Brain microvascular endothelial cell (primary cell): ENCODE measurements at regions not wholly inside any gene's neighbourhood (a gene's known extent, or its start where the extent isn't known, plus 50 kb on each side); places are given as distances from the start of the nearest gene placed in this dataset.

ENCODE experiments used
- DNase-seq: peaks from one replicate; pipeline ENCODE4 v3.0.0-alpha.2; 2020
- H3K27ac ChIP-seq: fragments of 250-450 bp; sonication (Bioruptor Pico); 2 replicates; pipeline ENCODE4 v1.5.1; 2020; ENCODE audit warnings: mild to moderate bottlenecking, moderate library complexity
- H3K27me3 ChIP-seq: fragments of 250-450 bp; sonication (Bioruptor Pico); replicated peaks from 2 replicates; pipeline ENCODE4 v1.5.1; 2020; ENCODE audit warnings: mild to moderate bottlenecking
- H3K36me3 ChIP-seq: fragments of 250-450 bp; sonication (Bioruptor Pico); replicated peaks from 2 replicates; pipeline ENCODE4 v1.5.1; 2020; ENCODE audit warnings: mild to moderate bottlenecking
- H3K4me3 ChIP-seq: 2 replicates; pipeline ENCODE4 v1.5.1; 2011; ENCODE audit warnings: low read depth, mild to moderate bottlenecking, control low read depth, low read length, moderate library complexity
- CTCF ChIP-seq: IDR thresholded peaks from 2 replicates; pipeline ENCODE4 v1.5.1; 2011; ENCODE audit warnings: low read depth, mild to moderate bottlenecking, moderate library complexity, low read length, control low read depth, inconsistent platforms; ENCODE audit errors: missing control alignments
- in situ Hi-C: cut with HindIII; loops from 2 replicates; pipeline ENCODE4 v1.10.0; 2017; ENCODE audit warnings: low sequenced_read_pairs, low pct_ligation_motif_present

GRCh38 chr19:46958532-46958931, 61.1 kb upstream of the NPAS1 start:
- DNase-seq, result peak; percentile 72
- Histone ChIP-seq H3K36me3 (peaks cover 2% of the 10 kb centered on the region), H3K27ac (peak overlapping the region; percentile 81), H3K27me3 (no peaks in the 10 kb centered on the region), H3K4me3 (no peak overlapping the region)
- no peak for TF ChIP-seq CTCF
- in situ Hi-C loops, result loop anchor here (25.0 kb wide), 1 partner anchor 96 kb away; the partner anchor contains the start of genes AP2S1 and ARHGAP35

- in situ Hi-C loops, result loop anchor here (25.0 kb wide), 1 partner anchor 98 kb away; the partner anchor contains the start of genes AP2S1 and ARHGAP35
- Histone ChIP-seq H3K27me3 (no peaks in the 10 kb centered on the region), H3K4me3 (no peak overlapping the region), H3K36me3 (no peaks in the 10 kb centered on the region), H3K27ac (peak overlapping the region; percentile 81)
- no peak for DNase-seq
- TF ChIP-seq CTCF, result no peak
Measured at GRCh38 chr19:46959894-46960556, 59.6 kb upstream of the NPAS1 start.

GRCh38 chr19:46962030-46962570, 57.5 kb upstream of the NPAS1 start:
- Histone ChIP-seq H3K27ac (peak overlapping the region; percentile 98), H3K4me3 (no peak overlapping the region)

GRCh38 chr19:46963093-46963734, 56.4 kb upstream of the NPAS1 start:
- Histone ChIP-seq H3K27me3 (no peaks in the 10 kb centered on the region), H3K4me3 (peak overlapping the region; percentile 2), H3K27ac (peak overlapping the region; percentile 98), H3K36me3 (no peaks in the 10 kb centered on the region)
- in situ Hi-C loops, result loop anchor here (25.0 kb wide), 1 partner anchor 101 kb away; the partner anchor contains the start of genes AP2S1 and ARHGAP35
- DNase-seq, result peak; percentile 96
- TF ChIP-seq CTCF, result no peak

More at GRCh38 chr19:46962030-46962570, 57.5 kb upstream of the NPAS1 start:
- H3K27me3 ChIP-seq, result no peaks in the 10 kb centered on the region
- DNase-seq, result no peak
- H3K36me3 ChIP-seq, result no peaks in the 10 kb centered on the region
- no peak for TF ChIP-seq CTCF
- in situ Hi-C loops, result loop anchor here (25.0 kb wide), 1 partner anchor 100 kb away; the partner anchor contains the start of genes AP2S1 and ARHGAP35

- Histone ChIP-seq H3K27ac (no peak overlapping the region), H3K36me3 (peaks cover 9% of the 10 kb centered on the region), H3K27me3 (no peaks in the 10 kb centered on the region), H3K4me3 (no peak overlapping the region)
- no peak for DNase-seq
- TF ChIP-seq CTCF, result no peak
- in situ Hi-C loops, result loop anchor here (25.0 kb wide), 1 partner anchor 105 kb away; the partner anchor contains the start of genes AP2S1 and ARHGAP35
Measured at GRCh38 chr19:46967578-46968032, 52.0 kb upstream of the NPAS1 start.
